ENCODE measurements at regions not wholly inside any gene's neighbourhood (a gene's known extent, or its start where the extent isn't known, plus 50 kb on each side); places are given as distances from the start of the nearest gene placed in this dataset.

DNA sequence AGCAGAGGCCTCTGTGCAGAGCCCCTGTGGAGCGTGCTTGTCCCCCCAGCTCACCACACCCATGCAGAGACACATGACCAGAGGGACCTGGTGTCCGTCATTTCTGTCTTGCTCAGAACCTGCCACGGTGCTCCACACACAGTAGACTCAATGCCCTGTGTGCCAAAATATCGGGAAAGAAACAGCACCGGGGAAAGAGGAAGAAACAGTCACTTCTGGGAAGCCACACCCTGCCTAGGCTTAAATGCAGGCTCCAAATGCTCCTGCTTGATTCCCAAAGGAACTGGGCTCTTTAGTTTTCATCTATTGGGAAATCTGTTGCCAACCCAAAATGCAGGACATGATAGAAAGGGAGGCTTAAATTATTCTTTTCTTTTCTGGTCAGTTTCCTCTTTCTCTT lies 503.9 kb downstream of the CD83 start:
- no peak for TF ChIP-seq POLR2AphosphoS5 (IDR thresholded peaks at IDR 0.05; ENCODE audit: insufficient read depth in 1 of 2, low read depth in 1 of 2)
- TF ChIP-seq, protein P1, sequence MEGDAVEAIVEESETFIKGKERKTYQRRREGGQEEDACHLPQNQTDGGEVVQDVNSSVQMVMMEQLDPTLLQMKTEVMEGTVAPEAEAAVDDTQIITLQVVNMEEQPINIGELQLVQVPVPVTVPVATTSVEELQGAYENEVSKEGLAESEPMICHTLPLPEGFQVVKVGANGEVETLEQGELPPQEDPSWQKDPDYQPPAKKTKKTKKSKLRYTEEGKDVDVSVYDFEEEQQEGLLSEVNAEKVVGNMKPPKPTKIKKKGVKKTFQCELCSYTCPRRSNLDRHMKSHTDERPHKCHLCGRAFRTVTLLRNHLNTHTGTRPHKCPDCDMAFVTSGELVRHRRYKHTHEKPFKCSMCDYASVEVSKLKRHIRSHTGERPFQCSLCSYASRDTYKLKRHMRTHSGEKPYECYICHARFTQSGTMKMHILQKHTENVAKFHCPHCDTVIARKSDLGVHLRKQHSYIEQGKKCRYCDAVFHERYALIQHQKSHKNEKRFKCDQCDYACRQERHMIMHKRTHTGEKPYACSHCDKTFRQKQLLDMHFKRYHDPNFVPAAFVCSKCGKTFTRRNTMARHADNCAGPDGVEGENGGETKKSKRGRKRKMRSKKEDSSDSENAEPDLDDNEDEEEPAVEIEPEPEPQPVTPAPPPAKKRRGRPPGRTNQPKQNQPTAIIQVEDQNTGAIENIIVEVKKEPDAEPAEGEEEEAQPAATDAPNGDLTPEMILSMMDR (IDR thresholded peaks at IDR 0.05) = no peak
